ENCODE measurements at regions not wholly inside any gene's neighbourhood (a gene's known extent, or its start where the extent isn't known, plus 50 kb on each side); places are given as distances from the start of the nearest gene placed in this dataset.

GRCh38 chr2:125615438-125615837 lies 1040.5 kb upstream of the GYPC start:
- no peak for ATAC-seq
- TF ChIP-seq CTCF (IDR thresholded peaks at IDR 0.05), result no peak
- H3K9me3 Mint-ChIP-seq, result no peaks in the 10 kb centered on the region
- DNase-seq, result no peak
- POLR2A ChIA-PET, result no interaction called here
- no peaks in the 10 kb centered on the region for H3K4me1 Mint-ChIP-seq (ENCODE audit: low read depth)
- intact Hi-C loops (cut with micrococcal nuclease), result no loop called here
- no peak overlapping the region for H3K27ac Mint-ChIP-seq
- CTCF ChIA-PET, result no interaction called here
- H3K27me3 Mint-ChIP-seq, result no peaks in the 10 kb centered on the region
- no peaks in the 10 kb centered on the region for H3K36me3 Mint-ChIP-seq (ENCODE audit: low read depth)
- H3K4me3 Mint-ChIP-seq, result no peak overlapping the region

DNA sequence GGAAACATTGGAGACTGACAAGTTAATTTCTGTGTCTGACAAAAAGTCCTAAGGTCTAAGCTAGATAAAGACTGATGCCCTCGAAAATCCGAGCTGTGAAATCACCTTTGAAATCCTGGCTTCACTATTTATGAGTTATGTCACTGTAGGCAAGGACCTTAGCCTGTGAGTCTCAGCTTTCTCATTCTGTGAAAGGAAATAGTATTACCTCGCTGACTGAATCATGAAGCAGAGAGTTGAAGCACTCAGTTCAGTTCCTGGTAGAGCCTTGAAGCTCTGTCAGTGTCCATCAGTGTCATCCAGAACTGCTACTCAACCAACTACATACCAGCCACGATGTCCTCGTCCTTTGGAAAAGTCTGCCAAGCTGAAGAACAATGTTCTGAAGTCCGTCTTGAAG lies 1025.6 kb upstream of the GYPC start:
- H3K27me3 Mint-ChIP-seq, result no peaks in the 10 kb centered on the region
- H3K36me3 Mint-ChIP-seq (ENCODE audit: low read depth), result no peaks in the 10 kb centered on the region
- H3K4me3 Mint-ChIP-seq, result no peak overlapping the region
- no peaks in the 10 kb centered on the region for H3K4me1 Mint-ChIP-seq (ENCODE audit: low read depth)
- DNase-seq, result no peak
- intact Hi-C loops (cut with micrococcal nuclease), result no loop called here
- TF ChIP-seq CTCF (IDR thresholded peaks at IDR 0.05), result no peak
- POLR2A ChIA-PET, result no interaction called here
- peaks cover 10% of the 10 kb centered on the region for H3K9me3 Mint-ChIP-seq
- no peak overlapping the region for H3K27ac Mint-ChIP-seq
- CTCF ChIA-PET, result no interaction called here
- ATAC-seq, result no peak

DNA sequence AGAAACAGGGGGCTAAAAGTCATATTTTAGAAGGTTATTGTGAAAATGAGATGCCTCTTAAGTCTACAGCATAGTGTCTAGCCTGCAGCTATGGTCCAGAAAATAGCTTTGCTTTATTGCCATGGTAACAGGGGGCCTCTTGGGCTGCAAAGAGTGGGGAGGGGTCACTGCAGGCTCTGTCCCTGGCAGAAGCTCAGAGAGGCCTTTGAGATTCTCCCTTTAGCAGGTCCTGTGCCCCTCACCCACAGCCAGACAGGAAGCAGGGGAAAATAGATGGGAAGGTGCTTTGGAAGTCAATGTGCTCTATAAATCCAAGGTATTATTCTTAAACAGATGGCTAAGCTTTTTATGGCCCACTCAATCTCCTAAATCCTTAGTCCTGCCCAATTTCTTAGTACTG lies 1021.3 kb upstream of the GYPC start:
- ATAC-seq, result no peak
- Mint-ChIP-seq H3K4me1 (ENCODE audit: low read depth) (no peaks in the 10 kb centered on the region), H3K36me3 (ENCODE audit: low read depth) (no peaks in the 10 kb centered on the region), H3K4me3 (no peak overlapping the region), H3K27ac (no peak overlapping the region), H3K27me3 (no peaks in the 10 kb centered on the region), H3K9me3 (no peaks in the 10 kb centered on the region)
- ChIA-PET CTCF (no interaction called here), POLR2A (no interaction called here)
- no peak for DNase-seq
- intact Hi-C loops (cut with micrococcal nuclease), result no loop called here
- TF ChIP-seq CTCF (IDR thresholded peaks at IDR 0.05), result no peak

- no peak for TF ChIP-seq CTCF (IDR thresholded peaks at IDR 0.05)
- Mint-ChIP-seq H3K27me3 (no peaks in the 10 kb centered on the region), H3K36me3 (ENCODE audit: low read depth) (no peaks in the 10 kb centered on the region), H3K9me3 (no peaks in the 10 kb centered on the region), H3K4me3 (no peak overlapping the region), H3K4me1 (ENCODE audit: low read depth) (no peaks in the 10 kb centered on the region), H3K27ac (no peak overlapping the region)
- no peak for ATAC-seq
- intact Hi-C loops (cut with micrococcal nuclease), result no loop called here
- no peak for DNase-seq
- CTCF ChIA-PET, result no interaction called here
- POLR2A ChIA-PET, result no interaction called here
These were observed 1017.6 kb upstream of the GYPC start for GRCh38 chr2:125638345-125638744.

GRCh38 chr2:125642032-125642431 lies 1013.9 kb upstream of the GYPC start:
- Mint-ChIP-seq H3K4me3 (no peak overlapping the region), H3K9me3 (peaks cover 1% of the 10 kb centered on the region), H3K27me3 (no peaks in the 10 kb centered on the region), H3K27ac (no peak overlapping the region), H3K4me1 (ENCODE audit: low read depth) (no peaks in the 10 kb centered on the region), H3K36me3 (ENCODE audit: low read depth) (no peaks in the 10 kb centered on the region)
- ATAC-seq, result no peak
- POLR2A ChIA-PET, result no interaction called here
- no peak for TF ChIP-seq CTCF (IDR thresholded peaks at IDR 0.05)
- intact Hi-C loops (cut with micrococcal nuclease), result no loop called here
- no peak for DNase-seq
- CTCF ChIA-PET, result no interaction called here

Measured in activated CD8-positive, alpha-beta T cell treated with anti-CD3 and anti-CD28 coated beads for 36 hours (primary cell).